ENCODE measurements at regions not wholly inside any gene's neighbourhood (a gene's known extent, or its start where the extent isn't known, plus 50 kb on each side); places are given as distances from the start of the nearest gene placed in this dataset.

- ATAC-seq (ENCODE audit: low FRiP score), result no peak
- no peak for DNase-seq (ENCODE audit: low spot score)
- TF ChIP-seq CTCF (IDR thresholded peaks at IDR 0.05), result no peak
Measured at GRCh38 chr6:94089941-94090340, 670.6 kb upstream of the EPHA7 start.

GRCh38 chr6:94088870-94089269 lies 669.5 kb upstream of the EPHA7 start:
- ATAC-seq (ENCODE audit: low FRiP score) (no peak), DNase-seq (ENCODE audit: low spot score) (no peak)
- no peak for TF ChIP-seq CTCF (IDR thresholded peaks at IDR 0.05)

GRCh38 chr6:94074764-94075163 lies 655.4 kb upstream of the EPHA7 start:
- no peak for DNase-seq (ENCODE audit: low spot score)
- TF ChIP-seq CTCF (IDR thresholded peaks at IDR 0.05), result no peak
- ATAC-seq (ENCODE audit: low FRiP score), result no peak

GRCh38 chr6:94071835-94072234 lies 652.5 kb upstream of the EPHA7 start:
- no peak for ATAC-seq (ENCODE audit: low FRiP score)
- TF ChIP-seq CTCF (IDR thresholded peaks at IDR 0.05), result no peak
- no peak for DNase-seq (ENCODE audit: low spot score)

GRCh38 chr6:94065707-94066337 lies 646.5 kb upstream of the EPHA7 start:
- ATAC-seq (ENCODE audit: low FRiP score), result no peak
- no peak for TF ChIP-seq CTCF (IDR thresholded peaks at IDR 0.05)
- no peak for DNase-seq (ENCODE audit: low spot score)

- no peak for DNase-seq (ENCODE audit: low spot score)
- TF ChIP-seq CTCF (IDR thresholded peaks at IDR 0.05), result no peak
- no peak for ATAC-seq (ENCODE audit: low FRiP score)
Measured at GRCh38 chr6:94052749-94053148, 633.4 kb upstream of the EPHA7 start.

GRCh38 chr6:94050515-94050914 lies 631.2 kb upstream of the EPHA7 start:
- DNase-seq (ENCODE audit: low spot score), result no peak
- ATAC-seq (ENCODE audit: low FRiP score), result no peak
- TF ChIP-seq CTCF (IDR thresholded peaks at IDR 0.05), result no peak
